Body of pancreas (tissue), 4 donors: ENCODE measurements at regions not wholly inside any gene's neighbourhood (a gene's known extent, or its start where the extent isn't known, plus 50 kb on each side); places are given as distances from the start of the nearest gene placed in this dataset.

ENCODE experiments used
- CTCF ChIP-seq, 7 experiments: fragments of 450-650 bp in 4 of 7; fragments of 200-600 bp in 3 of 7; sonication (generic) in 3 of 7; IDR thresholded peaks; one replicate each; pipeline ENCODE4 v1.5.1; 2016 to 2019; ENCODE audit warnings: antibody characterized with exemption in 7 of 7
- POLR2A ChIP-seq, 3 donors: fragments of 450-650 bp; IDR thresholded peaks; one replicate each; pipeline ENCODE4 v1.6.1; 2016; ENCODE audit warnings: antibody characterized with exemption in 3 of 3, mild to moderate bottlenecking in 2 of 3

- no peak for TF ChIP-seq CTCF (IDR thresholded peaks at IDR 0.05)
- TF ChIP-seq POLR2A (IDR thresholded peaks at IDR 0.05) = no peak
These were observed 151.7 kb upstream of the KCNMB2 start for GRCh38 chr3:178384321-178385230.
